Calu3 (cell line): ENCODE measurements at regions not wholly inside any gene's neighbourhood (a gene's known extent, or its start where the extent isn't known, plus 50 kb on each side); places are given as distances from the start of the nearest gene placed in this dataset.

Experiments used
- BruUV-seq: library from RNA; stranded (reverse); fragments of 400-500 nt; replicated peaks from 2 replicates; lab custom pipeline; 2021; lab: Mats Ljungman, UMichigan
- CTCF ChIA-PET: fragments of 300-600 bp; sonication (Branson Sonifier 250); formaldehyde crosslinking; loops from one replicate; lab custom pipeline; 2022; ENCODE audit warnings: antibody characterized with exemption; lab: Charles Lee
- DNase-seq: peaks from one replicate; pipeline ENCODE4 v3.0.0; 2022
- H3K27ac Mint-ChIP-seq: one replicate; pipeline ENCODE4 v1.8.0; 2022; ENCODE audit warnings: mixed read lengths; ENCODE audit not compliant: unreplicated experiment
- H3K27me3 Mint-ChIP-seq: one replicate; pipeline ENCODE4 v1.8.0; 2022; ENCODE audit warnings: mixed read lengths; ENCODE audit not compliant: unreplicated experiment
- H3K36me3 Mint-ChIP-seq: one replicate; pipeline ENCODE4 v1.8.0; 2022; ENCODE audit warnings: mild to moderate bottlenecking, moderate library complexity, mixed read lengths; ENCODE audit not compliant: insufficient read depth, unreplicated experiment
- H3K4me1 Mint-ChIP-seq: one replicate; pipeline ENCODE4 v1.8.0; 2022; ENCODE audit warnings: mild to moderate bottlenecking, low read depth, mixed read lengths; ENCODE audit not compliant: unreplicated experiment
- H3K4me3 Mint-ChIP-seq: one replicate; pipeline ENCODE4 v1.8.0; 2022; ENCODE audit warnings: mild to moderate bottlenecking, low read depth, moderate library complexity, mixed read lengths; ENCODE audit not compliant: unreplicated experiment
- H3K9me3 Mint-ChIP-seq: one replicate; pipeline ENCODE4 v1.8.0; 2022; ENCODE audit warnings: low read depth, mixed read lengths; ENCODE audit not compliant: unreplicated experiment
- CTCF ChIP-seq: fragments of 200-600 bp; IDR thresholded peaks from one replicate; pipeline ENCODE4 v1.8.0; 2022; ENCODE audit warnings: antibody characterized with exemption; ENCODE audit not compliant: unreplicated experiment
- intact Hi-C: fragments of 100-400 bp; cut with micrococcal nuclease; formaldehyde crosslinking; loops from one replicate; pipeline ENCODE4 v1.10.0; 2022; ENCODE audit not compliant: unreplicated experiment

DNA sequence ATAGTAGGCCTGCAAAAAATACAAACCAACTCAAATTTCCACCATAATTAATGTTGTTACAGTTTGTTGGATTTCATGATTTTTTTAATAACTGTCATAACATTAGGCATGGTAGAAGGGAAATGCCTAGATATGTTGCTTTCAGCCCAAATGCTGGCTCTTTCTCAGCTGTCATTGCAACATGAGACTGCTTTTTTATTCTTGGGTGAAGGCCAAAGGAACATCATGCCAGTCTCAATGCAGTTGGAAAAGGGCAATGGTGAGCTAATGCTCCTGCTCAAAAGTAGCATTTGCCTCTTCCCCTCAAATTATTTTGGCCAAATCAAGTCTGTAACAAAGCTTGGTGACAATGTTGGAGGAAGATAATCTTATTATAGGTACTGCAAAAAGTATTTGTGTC lies 877.7 kb upstream of the PRMT6 start:
- H3K4me1 Mint-ChIP-seq: no peaks in the 10 kb centered on the region
- H3K4me3 Mint-ChIP-seq: no peak overlapping the region
- H3K27ac Mint-ChIP-seq: no peak overlapping the region
- BruUV-seq: no TSS peak
- no peak for DNase-seq
- CTCF ChIA-PET: no interaction called here
- H3K9me3 Mint-ChIP-seq: peaks cover 3% of the 10 kb centered on the region
- no peak for TF ChIP-seq CTCF
- H3K27me3 Mint-ChIP-seq: no peaks in the 10 kb centered on the region
- no peaks in the 10 kb centered on the region for H3K36me3 Mint-ChIP-seq
- intact Hi-C loops: no loop called here

DNA sequence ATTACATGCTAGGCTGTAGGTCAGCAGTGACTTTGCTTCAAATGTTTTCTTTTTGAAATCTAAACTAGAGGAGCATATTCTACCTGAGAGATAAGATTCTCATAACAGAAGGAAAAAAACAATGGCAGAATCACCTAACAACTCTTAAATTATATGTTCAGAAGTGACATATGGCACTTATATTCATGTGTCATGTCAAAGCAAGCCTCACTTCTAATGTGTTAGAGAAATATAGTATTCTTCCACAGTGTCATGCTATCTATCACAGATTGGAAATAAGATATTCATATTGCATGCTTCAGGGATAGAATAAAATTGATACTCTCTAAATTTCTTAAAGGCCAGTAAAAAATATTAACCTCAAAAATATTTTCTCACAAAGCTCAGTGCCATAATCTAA lies 874.6 kb upstream of the PRMT6 start:
- H3K9me3 Mint-ChIP-seq: peaks cover 5% of the 10 kb centered on the region
- BruUV-seq: no TSS peak
- CTCF ChIA-PET: no interaction called here
- intact Hi-C loops: no loop called here
- no peak for TF ChIP-seq CTCF
- no peak for DNase-seq
- H3K27me3 Mint-ChIP-seq: no peaks in the 10 kb centered on the region
- no peaks in the 10 kb centered on the region for H3K36me3 Mint-ChIP-seq
- H3K27ac Mint-ChIP-seq: no peak overlapping the region
- H3K4me3 Mint-ChIP-seq: no peak overlapping the region
- no peaks in the 10 kb centered on the region for H3K4me1 Mint-ChIP-seq

DNA sequence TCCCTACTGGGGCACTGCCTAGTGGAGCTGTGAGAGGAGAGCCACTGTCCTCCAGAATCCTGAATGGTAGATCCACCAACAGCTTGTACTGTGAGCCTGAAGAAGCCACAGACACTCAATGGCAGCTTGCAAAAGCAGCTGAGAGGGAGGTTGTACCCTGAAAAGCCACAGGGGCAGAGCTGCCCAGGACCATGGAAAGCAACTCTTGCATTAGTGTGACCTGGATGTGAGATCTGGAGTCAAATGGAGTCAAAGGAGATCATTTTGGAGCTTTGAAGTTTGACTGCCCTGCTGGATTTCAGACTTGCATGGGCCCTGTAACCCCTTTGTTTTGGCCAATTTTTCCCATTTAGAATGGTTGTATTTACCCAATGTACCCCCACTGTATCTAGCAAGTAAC lies 871.4 kb upstream of the PRMT6 start:
- Mint-ChIP-seq H3K9me3 (peaks cover 5% of the 10 kb centered on the region), H3K4me3 (no peak overlapping the region)

DNA sequence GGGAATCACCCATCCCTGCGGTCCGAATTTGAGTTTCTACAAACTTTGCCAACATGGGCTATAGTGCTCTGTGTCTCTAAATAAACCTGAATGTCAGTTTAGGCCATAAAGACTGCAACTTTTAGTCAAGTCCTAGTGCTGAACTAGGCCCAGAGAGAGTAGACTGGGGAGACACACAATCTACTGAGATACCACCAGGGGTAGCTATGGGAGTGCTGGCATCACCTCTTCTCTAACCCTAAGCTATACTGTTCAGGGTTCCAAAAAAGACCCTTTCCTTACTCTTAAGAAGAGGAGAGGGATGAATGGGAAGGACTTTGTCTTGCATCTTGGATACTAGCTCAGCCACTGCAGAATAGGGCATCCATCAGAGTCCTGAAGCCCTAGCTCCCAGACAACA lies 866.7 kb upstream of the PRMT6 start:
- CTCF ChIA-PET: no interaction called here
- DNase-seq: no peak
- no peak for TF ChIP-seq CTCF
- no peaks in the 10 kb centered on the region for H3K27me3 Mint-ChIP-seq
- H3K4me3 Mint-ChIP-seq: no peak overlapping the region
- intact Hi-C loops: no loop called here
- BruUV-seq: no TSS peak
- peaks cover 2% of the 10 kb centered on the region for H3K9me3 Mint-ChIP-seq
- no peaks in the 10 kb centered on the region for H3K4me1 Mint-ChIP-seq
- no peak overlapping the region for H3K27ac Mint-ChIP-seq
- no peaks in the 10 kb centered on the region for H3K36me3 Mint-ChIP-seq

More for the DNA sequence above, 871.4 kb upstream of the PRMT6 start:
- no TSS peak for BruUV-seq
- no peak overlapping the region for H3K27ac Mint-ChIP-seq
- no peak for TF ChIP-seq CTCF
- intact Hi-C loops: no loop called here
- CTCF ChIA-PET: no interaction called here
- H3K27me3 Mint-ChIP-seq: no peaks in the 10 kb centered on the region
- no peaks in the 10 kb centered on the region for H3K36me3 Mint-ChIP-seq
- no peaks in the 10 kb centered on the region for H3K4me1 Mint-ChIP-seq
- no peak for DNase-seq
